Panc1 (cell line): ENCODE measurements at regions not wholly inside any gene's neighbourhood (a gene's known extent, or its start where the extent isn't known, plus 50 kb on each side); places are given as distances from the start of the nearest gene placed in this dataset.

Source experiments
- POLR2AphosphoS5 ChIP-seq: IDR thresholded peaks from 2 replicates; pipeline ENCODE4 v1.6.1; 2012; ENCODE audit warnings: mild to moderate bottlenecking, low read depth, low read length, moderate library complexity
- TCF7L2 ChIP-seq: IDR thresholded peaks from 2 replicates; pipeline ENCODE4 v1.6.1; 2011; ENCODE audit warnings: mild to moderate bottlenecking, low read depth, low read length, inconsistent platforms
- TF ChIP-seq, protein P1 (sequence below): fragments of 450-650 bp; IDR thresholded peaks from 2 replicates; pipeline ENCODE4 v1.5.1; 2017; ENCODE audit warnings: mild to moderate bottlenecking
- TF ChIP-seq, protein P2 (sequence below), 2 experiments: IDR thresholded peaks; 2 replicates each; pipeline ENCODE4 v1.6.1; 2011 to 2012; ENCODE audit warnings: low read depth in 2 of 2, control low read depth in 1 of 2, low read length in 1 of 2, mild to moderate bottlenecking in 1 of 2, moderate library complexity in 1 of 2; ENCODE audit not compliant: insufficient read depth in 1 of 2

DNA sequence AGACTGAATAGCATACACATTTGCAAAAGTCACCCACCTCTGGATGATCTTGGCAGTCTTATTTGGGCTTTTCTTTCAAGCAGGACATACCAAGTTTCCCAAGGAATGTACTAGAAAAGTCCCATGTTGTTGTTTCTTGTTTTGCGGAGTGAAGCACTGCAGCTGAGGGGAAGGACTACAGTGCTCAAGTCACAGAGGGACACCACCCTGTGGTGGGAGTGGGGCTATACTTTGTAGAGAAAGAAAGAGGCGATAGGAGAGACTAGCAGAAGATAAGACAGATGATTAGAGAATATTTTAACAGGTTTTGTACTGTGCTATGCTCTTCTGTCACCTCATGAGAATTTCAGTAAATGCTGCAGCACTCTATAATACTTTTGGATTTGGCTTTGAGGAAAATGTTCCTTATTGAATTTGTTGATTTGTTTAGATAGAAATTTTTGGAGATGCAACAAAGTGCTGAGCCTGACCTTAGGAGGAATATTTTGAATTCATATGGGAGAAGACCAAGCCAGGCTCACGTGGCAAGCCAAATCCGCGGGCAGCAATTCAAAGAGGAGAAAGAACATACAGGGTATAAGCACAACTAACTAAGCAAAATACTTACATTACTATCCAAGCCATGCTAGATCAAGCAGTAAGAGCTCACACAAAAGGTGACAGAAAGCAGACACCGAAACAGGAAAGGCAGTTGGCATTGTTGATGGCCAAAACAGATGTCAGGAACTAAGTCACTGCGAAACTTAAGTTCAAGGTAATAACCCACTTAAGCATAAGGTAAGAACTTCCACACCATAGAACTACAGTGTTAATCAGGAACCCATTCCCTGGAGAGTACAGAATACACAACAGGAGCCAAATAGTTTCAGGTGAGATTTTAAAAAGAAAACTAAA is 280.3 kb upstream of the INTU start:
- TF ChIP-seq, protein P1, sequence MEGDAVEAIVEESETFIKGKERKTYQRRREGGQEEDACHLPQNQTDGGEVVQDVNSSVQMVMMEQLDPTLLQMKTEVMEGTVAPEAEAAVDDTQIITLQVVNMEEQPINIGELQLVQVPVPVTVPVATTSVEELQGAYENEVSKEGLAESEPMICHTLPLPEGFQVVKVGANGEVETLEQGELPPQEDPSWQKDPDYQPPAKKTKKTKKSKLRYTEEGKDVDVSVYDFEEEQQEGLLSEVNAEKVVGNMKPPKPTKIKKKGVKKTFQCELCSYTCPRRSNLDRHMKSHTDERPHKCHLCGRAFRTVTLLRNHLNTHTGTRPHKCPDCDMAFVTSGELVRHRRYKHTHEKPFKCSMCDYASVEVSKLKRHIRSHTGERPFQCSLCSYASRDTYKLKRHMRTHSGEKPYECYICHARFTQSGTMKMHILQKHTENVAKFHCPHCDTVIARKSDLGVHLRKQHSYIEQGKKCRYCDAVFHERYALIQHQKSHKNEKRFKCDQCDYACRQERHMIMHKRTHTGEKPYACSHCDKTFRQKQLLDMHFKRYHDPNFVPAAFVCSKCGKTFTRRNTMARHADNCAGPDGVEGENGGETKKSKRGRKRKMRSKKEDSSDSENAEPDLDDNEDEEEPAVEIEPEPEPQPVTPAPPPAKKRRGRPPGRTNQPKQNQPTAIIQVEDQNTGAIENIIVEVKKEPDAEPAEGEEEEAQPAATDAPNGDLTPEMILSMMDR: no peak
- TF ChIP-seq TCF7L2 (no peak), POLR2AphosphoS5 (no peak)
- TF ChIP-seq, protein P2, sequence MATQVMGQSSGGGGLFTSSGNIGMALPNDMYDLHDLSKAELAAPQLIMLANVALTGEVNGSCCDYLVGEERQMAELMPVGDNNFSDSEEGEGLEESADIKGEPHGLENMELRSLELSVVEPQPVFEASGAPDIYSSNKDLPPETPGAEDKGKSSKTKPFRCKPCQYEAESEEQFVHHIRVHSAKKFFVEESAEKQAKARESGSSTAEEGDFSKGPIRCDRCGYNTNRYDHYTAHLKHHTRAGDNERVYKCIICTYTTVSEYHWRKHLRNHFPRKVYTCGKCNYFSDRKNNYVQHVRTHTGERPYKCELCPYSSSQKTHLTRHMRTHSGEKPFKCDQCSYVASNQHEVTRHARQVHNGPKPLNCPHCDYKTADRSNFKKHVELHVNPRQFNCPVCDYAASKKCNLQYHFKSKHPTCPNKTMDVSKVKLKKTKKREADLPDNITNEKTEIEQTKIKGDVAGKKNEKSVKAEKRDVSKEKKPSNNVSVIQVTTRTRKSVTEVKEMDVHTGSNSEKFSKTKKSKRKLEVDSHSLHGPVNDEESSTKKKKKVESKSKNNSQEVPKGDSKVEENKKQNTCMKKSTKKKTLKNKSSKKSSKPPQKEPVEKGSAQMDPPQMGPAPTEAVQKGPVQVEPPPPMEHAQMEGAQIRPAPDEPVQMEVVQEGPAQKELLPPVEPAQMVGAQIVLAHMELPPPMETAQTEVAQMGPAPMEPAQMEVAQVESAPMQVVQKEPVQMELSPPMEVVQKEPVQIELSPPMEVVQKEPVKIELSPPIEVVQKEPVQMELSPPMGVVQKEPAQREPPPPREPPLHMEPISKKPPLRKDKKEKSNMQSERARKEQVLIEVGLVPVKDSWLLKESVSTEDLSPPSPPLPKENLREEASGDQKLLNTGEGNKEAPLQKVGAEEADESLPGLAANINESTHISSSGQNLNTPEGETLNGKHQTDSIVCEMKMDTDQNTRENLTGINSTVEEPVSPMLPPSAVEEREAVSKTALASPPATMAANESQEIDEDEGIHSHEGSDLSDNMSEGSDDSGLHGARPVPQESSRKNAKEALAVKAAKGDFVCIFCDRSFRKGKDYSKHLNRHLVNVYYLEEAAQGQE (IDR thresholded peaks at IDR 0.05; ENCODE audit: insufficient read depth in 1 of 2, low read depth in 2 of 2, low read length in 1 of 2): no peak
